HuH-7 (cell line): ENCODE measurements at regions not wholly inside any gene's neighbourhood (a gene's known extent, or its start where the extent isn't known, plus 50 kb on each side); places are given as distances from the start of the nearest gene placed in this dataset.
A peak's percentile ranks its signal among the peaks of the same experiment; 100 is the strongest.
"Not testable (repeated sequence)": the region's sequence is repeated elsewhere in the genome, so short reads cannot be mapped to it uniquely, and the experiment has no call there.

Experiments
- DNase-seq: peaks from one replicate; pipeline ENCODE4 v3.0.0; 2011; ENCODE audit warnings: low spot score

GRCh38 chr3:39655718-39656117 lies 153.7 kb upstream of the MYRIP start:
- DNase-seq: not testable (repeated sequence)

- no peak for DNase-seq
Observed at GRCh38 chr3:39657075-39657474, 152.3 kb upstream of the MYRIP start.

GRCh38 chr3:39657775-39658174 lies 151.6 kb upstream of the MYRIP start:
- DNase-seq: no peak

GRCh38 chr3:39664931-39665330 lies 144.5 kb upstream of the MYRIP start:
- no peak for DNase-seq

DNA sequence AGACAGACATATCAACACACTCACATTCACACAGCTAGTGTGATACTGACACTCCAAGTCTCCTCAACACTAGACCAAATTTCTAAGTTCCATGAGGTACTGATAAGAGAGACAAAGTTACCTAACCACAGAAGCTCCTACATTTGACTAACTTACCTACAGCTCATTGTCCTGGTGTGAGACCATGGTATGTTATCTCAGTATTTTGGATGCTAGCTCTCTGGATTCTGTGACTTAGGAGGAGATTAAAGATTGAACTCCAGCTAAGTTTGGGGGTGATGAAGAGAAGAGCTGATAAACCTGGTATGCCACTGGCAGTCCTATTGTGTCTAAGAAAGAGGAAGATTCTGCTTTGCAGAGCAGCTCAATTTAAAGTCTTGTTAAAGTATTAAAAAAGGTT lies 144.0 kb upstream of the MYRIP start:
- no peak for DNase-seq

DNA sequence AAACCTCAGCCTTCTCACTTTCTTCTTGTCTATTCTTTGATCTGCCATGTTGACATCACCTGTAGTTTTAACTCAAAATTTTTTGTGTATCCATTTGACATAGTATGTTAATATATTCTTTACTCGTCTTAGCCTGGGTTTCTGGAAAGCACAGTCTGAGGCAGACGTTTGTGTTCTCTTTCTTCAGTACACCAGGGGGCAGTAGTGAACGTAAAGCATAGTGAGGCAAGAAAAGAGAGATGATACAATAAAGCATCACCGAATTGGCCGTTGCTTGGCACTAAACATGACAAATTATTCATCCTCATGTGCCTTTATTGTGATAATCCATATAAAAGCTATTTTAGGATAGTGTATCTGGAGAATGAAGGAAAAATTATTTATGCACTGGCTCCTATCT lies 141.0 kb upstream of the MYRIP start:
- peak; percentile 25 for DNase-seq

GRCh38 chr3:39671116-39671515 lies 138.3 kb upstream of the MYRIP start:
- no peak for DNase-seq

GRCh38 chr3:39671600-39671999 lies 137.8 kb upstream of the MYRIP start:
- no peak for DNase-seq

- no peak for DNase-seq
Observed at GRCh38 chr3:39705351-39705900, 104.0 kb upstream of the MYRIP start.

- peak; percentile 62 for DNase-seq
Observed at GRCh38 chr3:39707314-39707909, 102.0 kb upstream of the MYRIP start.

GRCh38 chr3:39712413-39713048 lies 96.9 kb upstream of the MYRIP start:
- no peak for DNase-seq

GRCh38 chr3:39713341-39713740 lies 96.1 kb upstream of the MYRIP start:
- not testable (repeated sequence) for DNase-seq

- no peak for DNase-seq
Observed at GRCh38 chr3:39716849-39717248, 92.6 kb upstream of the MYRIP start.

GRCh38 chr3:39718674-39719595 lies 90.5 kb upstream of the MYRIP start:
- DNase-seq: no peak

DNA sequence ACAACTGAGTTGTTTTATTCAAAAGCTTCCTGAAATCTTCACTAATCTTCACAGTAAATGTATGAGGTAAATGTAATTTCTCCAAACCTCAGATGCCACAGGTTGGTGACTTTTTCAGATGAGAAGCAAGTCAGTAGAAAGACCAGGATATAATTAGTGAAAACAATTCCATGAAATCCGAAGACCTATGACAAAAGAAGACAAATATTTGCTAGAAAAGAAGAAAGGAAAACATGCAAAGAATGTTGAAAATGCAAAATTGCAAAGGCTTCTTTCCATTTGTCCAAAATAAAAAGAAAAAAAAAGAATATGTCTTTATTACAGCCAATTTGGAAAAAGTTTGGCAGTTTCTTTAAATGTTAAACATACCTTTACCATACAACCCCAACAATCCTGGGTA lies 88.3 kb upstream of the MYRIP start:
- DNase-seq: no peak

DNA sequence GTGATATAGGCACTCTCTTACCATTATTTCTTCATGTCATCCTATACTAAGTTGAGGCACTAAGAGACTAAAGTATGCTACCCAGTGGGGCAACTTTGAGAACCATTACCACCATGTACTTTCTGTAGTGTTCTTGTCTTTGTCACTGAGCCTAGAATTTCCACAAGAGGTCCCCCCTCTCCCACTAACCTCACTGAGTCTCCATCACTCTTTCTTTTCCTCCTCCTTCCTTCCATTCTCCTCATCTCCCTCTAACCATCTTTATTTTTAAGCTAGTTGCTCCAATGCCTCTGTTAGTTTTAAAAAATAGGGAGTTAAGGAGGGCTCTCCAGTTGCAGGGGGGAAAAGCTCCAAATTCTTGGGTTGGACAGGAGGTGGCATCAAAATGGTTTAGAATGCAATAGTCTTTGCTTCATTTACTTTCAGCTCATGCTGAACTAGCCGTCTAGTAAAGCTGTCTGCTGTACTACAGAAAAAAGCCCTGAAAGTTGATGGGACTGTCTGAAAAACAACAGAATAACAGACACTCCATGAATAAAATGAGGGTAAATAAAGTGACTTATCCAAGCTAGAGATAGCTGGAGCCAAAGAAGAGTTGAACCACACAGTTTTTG lies 85.1 kb upstream of the MYRIP start:
- no peak for DNase-seq

DNA sequence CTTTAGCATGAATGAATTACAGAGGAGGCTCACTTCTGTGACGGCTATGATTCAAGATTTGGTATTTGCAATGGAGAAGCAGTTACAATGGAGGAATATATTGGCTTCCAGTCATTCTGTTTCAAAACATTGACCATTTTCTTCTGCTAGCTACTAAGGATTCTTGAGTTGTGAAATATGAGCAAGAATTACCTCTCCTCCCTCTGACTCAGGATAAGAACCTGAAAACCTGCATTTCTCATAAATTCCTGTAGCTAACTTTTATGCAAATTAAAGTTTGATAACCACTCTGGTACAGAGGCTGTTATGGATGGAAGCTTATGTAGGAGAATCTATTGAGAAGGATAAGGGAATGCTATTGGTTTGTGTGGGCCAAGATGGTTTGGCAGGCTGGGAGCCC lies 84.1 kb upstream of the MYRIP start:
- DNase-seq: no peak

DNA sequence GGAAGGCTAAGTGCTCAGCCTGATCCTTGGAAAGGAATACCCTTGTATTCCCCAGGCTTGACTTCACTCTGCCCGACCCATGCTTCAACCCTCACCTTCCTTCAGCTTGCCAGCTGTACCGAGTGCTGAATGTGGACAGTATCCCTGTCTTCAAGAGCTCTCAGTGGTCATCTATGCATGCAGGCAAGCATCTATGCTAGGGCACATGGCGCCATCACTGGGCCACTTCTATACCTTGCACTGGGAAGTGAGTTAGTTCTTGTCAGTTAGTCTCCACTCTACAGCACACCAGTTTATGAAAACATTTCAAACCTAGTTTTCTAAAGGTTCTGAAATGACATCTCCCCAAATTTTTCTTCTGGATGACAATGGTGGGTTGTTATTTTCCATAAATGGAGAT lies 82.0 kb upstream of the MYRIP start:
- no peak for DNase-seq

DNA sequence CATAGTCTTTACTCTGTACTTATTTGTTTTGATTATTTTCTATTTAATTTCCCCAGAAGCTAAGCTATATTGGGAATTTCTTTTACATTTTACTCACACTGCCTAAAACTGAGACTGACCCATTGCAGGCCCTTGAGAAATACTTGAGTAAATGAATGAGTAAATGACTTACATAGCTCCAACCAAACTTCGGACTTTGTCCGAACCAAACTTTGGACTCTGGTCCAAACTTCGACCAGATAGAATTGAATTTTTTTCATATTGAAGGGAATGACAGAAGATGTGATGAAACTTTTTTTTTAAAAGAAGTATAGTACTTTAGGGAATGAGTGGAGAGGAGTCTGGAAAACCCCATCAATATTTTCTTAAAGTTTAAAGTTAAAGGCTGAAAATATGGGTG lies 75.6 kb upstream of the MYRIP start:
- DNase-seq: no peak

- DNase-seq: not testable (repeated sequence)
Observed at GRCh38 chr3:39739658-39740057, 69.8 kb upstream of the MYRIP start.

GRCh38 chr3:39744746-39745145 lies 64.7 kb upstream of the MYRIP start:
- DNase-seq: no peak

DNA sequence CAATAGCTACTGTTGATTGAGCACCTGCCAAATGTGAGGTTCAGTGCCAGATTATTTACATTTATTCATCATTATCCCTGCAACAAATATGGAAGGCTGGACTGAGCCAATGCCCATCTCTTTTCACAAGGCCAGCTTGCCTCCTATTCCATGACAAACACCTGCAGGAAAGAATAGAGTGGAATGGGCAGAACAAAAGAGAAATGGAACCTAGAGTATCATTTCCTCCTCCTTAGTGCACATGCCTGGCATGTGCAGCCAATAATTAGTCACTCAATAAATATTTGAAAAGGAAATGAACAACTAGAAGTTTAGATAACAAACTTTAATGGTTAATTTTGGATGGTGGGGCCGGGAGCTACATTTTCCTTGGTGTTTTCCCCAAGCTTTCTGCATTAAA lies 61.4 kb upstream of the MYRIP start:
- DNase-seq: no peak
